PC-9 (cell line): ENCODE measurements at regions not wholly inside any gene's neighbourhood (a gene's known extent, or its start where the extent isn't known, plus 50 kb on each side); places are given as distances from the start of the nearest gene placed in this dataset.

ENCODE experiments used
- BruUV-seq: library from RNA; stranded (reverse); fragments of 400-500 nt; replicated peaks from 2 replicates; lab custom pipeline; 2021; lab: Mats Ljungman, UMichigan
- CTCF ChIA-PET: fragments of 300-600 bp; sonication (Branson Sonifier 250); formaldehyde crosslinking; loops from one replicate; lab custom pipeline; 2022; ENCODE audit warnings: antibody characterized with exemption; lab: Charles Lee
- POLR2A ChIA-PET: fragments of 300-600 bp; sonication (Branson Sonifier 250); formaldehyde crosslinking; loops from one replicate; lab custom pipeline; 2022; ENCODE audit warnings: antibody characterized with exemption; ENCODE audit not compliant: unreplicated experiment; lab: Charles Lee
- DNase-seq, 2 experiments: peaks; one replicate each; pipeline versions ENCODE4 v3.0.0 to v3.0.0-alpha.2; 2015 to 2022; ENCODE audit warnings: mixed read lengths in 1 of 2
- H2AFZ ChIP-seq: fragments of 200-600 bp; sonication (generic); 2 replicates; pipeline ENCODE4 v1.8.1; 2017; ENCODE audit warnings: antibody characterized with exemption
- H3F3A ChIP-seq: fragments of 200-600 bp; sonication (generic); 2 replicates; pipeline ENCODE4 v1.8.1; 2017; ENCODE audit warnings: antibody characterized with exemption, mild to moderate bottlenecking, low read depth; ENCODE audit not compliant: insufficient read depth
- H3K27ac ChIP-seq: fragments of 200-600 bp; sonication (generic); 2 replicates; pipeline ENCODE4 v1.6.1; 2016; ENCODE audit warnings: mixed run types
- H3K27me3 ChIP-seq: fragments of 200-600 bp; sonication (generic); 2 replicates; pipeline ENCODE4 v1.6.1; 2016; ENCODE audit warnings: low read depth, mixed run types; ENCODE audit not compliant: insufficient read depth
- H3K36me3 ChIP-seq: fragments of 200-600 bp; sonication (generic); 2 replicates; pipeline ENCODE4 v1.6.1; 2016; ENCODE audit warnings: low read depth, mixed run types
- H3K4me1 ChIP-seq: fragments of 200-600 bp; sonication (generic); replicated peaks from 2 replicates; pipeline ENCODE4 v1.6.1; 2016; ENCODE audit warnings: mixed run types; ENCODE audit not compliant: insufficient read depth
- H3K4me2 ChIP-seq: fragments of 200-600 bp; sonication (generic); 2 replicates; pipeline ENCODE4 v1.6.1; 2017; ENCODE audit warnings: mixed run types
- H3K4me3 ChIP-seq: fragments of 200-600 bp; sonication (generic); 2 replicates; pipeline ENCODE4 v1.6.1; 2016; ENCODE audit warnings: mixed run types
- H3K79me2 ChIP-seq: fragments of 200-600 bp; sonication (generic); 2 replicates; pipeline ENCODE4 v1.6.1; 2017; ENCODE audit warnings: low read depth, mixed run types
- H3K9me2 ChIP-seq: fragments of 200-600 bp; sonication (generic); 2 replicates; pipeline ENCODE4 v1.8.1; 2017; ENCODE audit warnings: mild to moderate bottlenecking; ENCODE audit not compliant: insufficient read depth
- H3K9me3 ChIP-seq: fragments of 200-600 bp; sonication (generic); 2 replicates; pipeline ENCODE4 v1.8.1; 2016; ENCODE audit warnings: low read depth; ENCODE audit not compliant: insufficient read depth
- H4K20me1 ChIP-seq: fragments of 200-600 bp; sonication (generic); 2 replicates; pipeline ENCODE4 v1.8.1; 2017; ENCODE audit not compliant: insufficient read depth
- EZH2 ChIP-seq: fragments of 200-600 bp; sonication (generic); IDR thresholded peaks from 2 replicates; pipeline ENCODE4 v1.8.0; 2017; ENCODE audit warnings: antibody characterized with exemption, low read depth
- intact Hi-C: fragments of 100-400 bp; cut with micrococcal nuclease; formaldehyde crosslinking; loops from one replicate; pipeline ENCODE4 v1.10.0; 2022; ENCODE audit not compliant: unreplicated experiment
- TF ChIP-seq, protein P1 (sequence below): fragments of 200-600 bp; sonication (generic); conservative IDR thresholded peaks from 2 replicates; pipeline ENCODE4 v1.6.1; 2017; ENCODE audit warnings: mixed run types, antibody characterized with exemption, mild to moderate bottlenecking, moderate library complexity

DNA sequence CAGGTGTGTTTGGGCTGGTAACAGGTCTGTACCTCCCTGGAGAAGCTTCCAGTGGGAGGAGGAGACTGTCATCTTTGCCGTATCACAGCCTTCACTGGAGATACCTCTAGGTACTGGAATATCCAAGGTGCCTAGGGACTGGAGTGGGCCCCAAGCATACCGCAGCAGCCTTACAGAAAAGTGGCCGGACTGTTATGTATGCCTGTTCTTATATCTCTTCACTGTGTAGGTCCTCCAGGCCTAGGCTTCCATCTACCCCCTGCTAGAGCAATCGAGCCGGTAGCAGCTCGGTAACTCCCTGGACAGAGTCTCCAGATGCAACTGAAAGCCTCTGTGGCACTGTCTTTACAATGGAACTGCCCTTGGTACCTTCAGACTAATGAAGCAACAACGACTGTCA is 277.4 kb upstream of the GRIA3 start:
- no peaks in the 10 kb centered on the region for H3K79me2 ChIP-seq
- POLR2A ChIA-PET = no interaction called here
- no peak for TF ChIP-seq EZH2
- TF ChIP-seq, protein P1, sequence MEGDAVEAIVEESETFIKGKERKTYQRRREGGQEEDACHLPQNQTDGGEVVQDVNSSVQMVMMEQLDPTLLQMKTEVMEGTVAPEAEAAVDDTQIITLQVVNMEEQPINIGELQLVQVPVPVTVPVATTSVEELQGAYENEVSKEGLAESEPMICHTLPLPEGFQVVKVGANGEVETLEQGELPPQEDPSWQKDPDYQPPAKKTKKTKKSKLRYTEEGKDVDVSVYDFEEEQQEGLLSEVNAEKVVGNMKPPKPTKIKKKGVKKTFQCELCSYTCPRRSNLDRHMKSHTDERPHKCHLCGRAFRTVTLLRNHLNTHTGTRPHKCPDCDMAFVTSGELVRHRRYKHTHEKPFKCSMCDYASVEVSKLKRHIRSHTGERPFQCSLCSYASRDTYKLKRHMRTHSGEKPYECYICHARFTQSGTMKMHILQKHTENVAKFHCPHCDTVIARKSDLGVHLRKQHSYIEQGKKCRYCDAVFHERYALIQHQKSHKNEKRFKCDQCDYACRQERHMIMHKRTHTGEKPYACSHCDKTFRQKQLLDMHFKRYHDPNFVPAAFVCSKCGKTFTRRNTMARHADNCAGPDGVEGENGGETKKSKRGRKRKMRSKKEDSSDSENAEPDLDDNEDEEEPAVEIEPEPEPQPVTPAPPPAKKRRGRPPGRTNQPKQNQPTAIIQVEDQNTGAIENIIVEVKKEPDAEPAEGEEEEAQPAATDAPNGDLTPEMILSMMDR = no peak
- H3K4me2 ChIP-seq = no peak overlapping the region
- no peaks in the 10 kb centered on the region for H3K36me3 ChIP-seq
- no peak overlapping the region for H3K27ac ChIP-seq
- BruUV-seq = no TSS peak
- intact Hi-C loops = no loop called here
- H3K4me3 ChIP-seq = no peak overlapping the region
- H3K4me1 ChIP-seq = no peaks in the 10 kb centered on the region
- H3K9me2 ChIP-seq = no peaks in the 10 kb centered on the region
- H4K20me1 ChIP-seq = no peaks in the 10 kb centered on the region
- no peak overlapping the region for H2AFZ ChIP-seq
- H3K27me3 ChIP-seq = no peaks in the 10 kb centered on the region
- H3K9me3 ChIP-seq = no peaks in the 10 kb centered on the region
- no peaks in the 10 kb centered on the region for H3F3A ChIP-seq
- CTCF ChIA-PET = no interaction called here
- DNase-seq = no peak

DNA sequence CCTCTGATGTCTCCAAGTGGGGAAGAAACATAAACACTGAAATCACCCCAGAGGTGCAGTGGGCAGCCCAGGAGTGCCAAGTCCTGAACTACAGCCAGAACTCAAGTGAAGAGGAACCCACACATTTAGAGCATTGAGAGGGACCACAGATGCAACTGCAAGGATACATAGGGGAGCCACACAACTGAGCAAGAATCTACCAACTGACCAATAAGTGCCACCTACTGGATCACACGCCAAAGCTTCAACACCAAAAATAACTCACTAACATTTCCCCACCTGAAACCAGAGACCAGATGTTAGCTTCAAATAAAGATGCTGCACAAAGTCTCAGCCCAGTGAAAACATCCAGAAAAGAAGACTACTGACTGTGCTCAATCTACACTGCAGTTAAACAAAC is 276.7 kb upstream of the GRIA3 start:
- Histone ChIP-seq H3K9me3 (no peaks in the 10 kb centered on the region), H3K27me3 (no peaks in the 10 kb centered on the region), H3K9me2 (no peaks in the 10 kb centered on the region), H3K4me1 (no peaks in the 10 kb centered on the region), H3F3A (no peaks in the 10 kb centered on the region), H4K20me1 (no peaks in the 10 kb centered on the region), H3K27ac (no peak overlapping the region), H3K4me2 (no peak overlapping the region), H2AFZ (no peak overlapping the region), H3K4me3 (no peak overlapping the region), H3K79me2 (no peaks in the 10 kb centered on the region), H3K36me3 (no peaks in the 10 kb centered on the region)
- ChIA-PET POLR2A (no interaction called here), CTCF (no interaction called here)
- DNase-seq = no peak
- no TSS peak for BruUV-seq
- no peak for TF ChIP-seq EZH2
- TF ChIP-seq, protein P1 = no peak
- intact Hi-C loops = no loop called here

DNA sequence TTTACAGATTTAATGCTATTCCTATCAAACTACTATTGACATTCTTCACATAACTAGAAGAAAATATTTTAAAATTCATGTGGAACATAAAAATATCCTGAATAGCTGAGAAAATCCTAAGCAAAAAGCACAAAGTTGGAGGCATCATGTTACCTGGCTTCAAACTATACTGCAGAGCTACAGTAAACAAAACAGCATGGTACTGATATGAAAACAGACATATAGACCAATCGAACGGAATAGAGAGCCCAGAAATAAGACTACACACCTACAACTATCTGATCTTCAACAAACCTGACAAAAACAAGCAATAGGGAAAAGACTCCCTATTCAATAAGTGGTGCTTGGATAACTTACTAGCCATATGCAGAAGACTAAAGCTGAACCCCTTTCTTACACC is 273.4 kb upstream of the GRIA3 start:
- H3K4me1 ChIP-seq = no peaks in the 10 kb centered on the region
- no peaks in the 10 kb centered on the region for H3K36me3 ChIP-seq
- CTCF ChIA-PET = no interaction called here
- H3K79me2 ChIP-seq = no peaks in the 10 kb centered on the region
- intact Hi-C loops = no loop called here
- H3K27me3 ChIP-seq = no peaks in the 10 kb centered on the region
- no peak overlapping the region for H3K27ac ChIP-seq
- H3K9me3 ChIP-seq = no peaks in the 10 kb centered on the region
- no peak overlapping the region for H2AFZ ChIP-seq
- DNase-seq = no peak
- TF ChIP-seq, protein P1 = no peak
- no peak for TF ChIP-seq EZH2
- no peaks in the 10 kb centered on the region for H4K20me1 ChIP-seq
- POLR2A ChIA-PET = no interaction called here
- no peak overlapping the region for H3K4me3 ChIP-seq
- no peaks in the 10 kb centered on the region for H3F3A ChIP-seq
- H3K4me2 ChIP-seq = no peak overlapping the region
- BruUV-seq = no TSS peak
- no peaks in the 10 kb centered on the region for H3K9me2 ChIP-seq
